GM19372 (cell line): ENCODE measurements at regions not wholly inside any gene's neighbourhood (a gene's known extent, or its start where the extent isn't known, plus 50 kb on each side); places are given as distances from the start of the nearest gene placed in this dataset.

Source experiments
- ATAC-seq: cut with Tn5 transposase; IDR thresholded peaks from one replicate; pipeline ENCODE4 v1.9.1; 2021; ENCODE audit warnings: mild to moderate bottlenecking, low read depth, moderate library complexity; ENCODE audit not compliant: unreplicated experiment

DNA sequence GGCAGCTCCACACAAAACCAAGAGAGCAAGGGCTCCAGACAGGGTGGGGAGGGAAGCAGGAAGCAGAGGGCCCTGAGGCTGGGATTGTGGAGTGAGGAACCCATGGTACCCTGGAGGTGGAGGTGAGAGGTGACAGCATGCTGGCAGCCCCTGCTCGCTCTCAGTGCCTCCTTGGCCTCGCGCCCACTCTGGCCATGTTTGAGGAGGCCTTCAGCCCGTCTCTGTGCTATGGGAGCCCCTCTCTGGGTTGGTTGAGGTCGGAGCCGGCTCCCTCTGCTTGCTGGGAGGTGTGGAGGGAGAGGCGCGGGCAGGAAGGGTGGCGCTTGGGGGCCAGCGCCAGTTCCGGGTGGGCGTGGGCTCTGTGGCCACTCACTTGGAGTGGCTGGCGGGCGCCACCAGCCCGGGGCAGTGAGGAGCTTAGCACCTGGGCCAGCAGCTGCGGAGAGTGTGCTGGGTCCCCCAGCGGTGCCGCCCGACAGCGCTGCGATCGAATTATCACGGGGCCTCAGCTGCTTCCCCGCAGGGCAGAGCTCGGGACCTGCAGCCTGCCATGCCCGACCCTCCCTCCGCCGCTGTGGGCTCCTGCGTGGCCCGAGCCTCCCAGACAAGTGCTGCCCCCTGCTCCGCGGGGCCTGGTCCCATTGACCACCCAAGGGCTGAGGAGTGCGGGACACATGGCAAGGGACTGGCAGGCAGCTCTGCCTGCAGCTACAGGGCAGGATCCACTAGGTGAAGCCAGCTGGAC, 196.0 kb downstream of the DACT1 start:
- ATAC-seq, result no peak

- no peak for ATAC-seq
These were observed 198.7 kb downstream of the DACT1 start for GRCh38 chr14:58836303-58836974.

GRCh38 chr14:58839233-58839632, 201.5 kb downstream of the DACT1 start:
- no peak for ATAC-seq

DNA sequence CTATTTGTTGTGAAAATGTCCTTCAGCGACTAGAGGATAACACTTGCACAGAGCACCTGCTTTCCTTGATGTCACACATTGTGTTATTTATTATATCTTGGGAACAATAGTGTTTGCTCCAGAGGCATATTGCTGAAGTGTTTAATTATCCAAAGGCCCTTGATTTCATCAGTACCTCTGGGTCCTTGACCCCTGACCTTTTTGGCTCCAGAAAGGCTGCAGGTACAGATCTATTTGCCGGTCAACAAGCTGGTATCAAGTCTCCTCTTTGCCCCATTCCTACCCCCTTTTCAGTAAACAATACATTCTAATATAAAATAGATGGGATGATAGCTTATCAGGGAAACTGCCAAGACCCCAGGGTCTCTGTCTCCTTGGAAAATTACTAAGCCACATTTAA, 206.8 kb downstream of the DACT1 start:
- no peak for ATAC-seq

GRCh38 chr14:58846682-58847465, 209.1 kb downstream of the DACT1 start:
- ATAC-seq, result no peak

DNA sequence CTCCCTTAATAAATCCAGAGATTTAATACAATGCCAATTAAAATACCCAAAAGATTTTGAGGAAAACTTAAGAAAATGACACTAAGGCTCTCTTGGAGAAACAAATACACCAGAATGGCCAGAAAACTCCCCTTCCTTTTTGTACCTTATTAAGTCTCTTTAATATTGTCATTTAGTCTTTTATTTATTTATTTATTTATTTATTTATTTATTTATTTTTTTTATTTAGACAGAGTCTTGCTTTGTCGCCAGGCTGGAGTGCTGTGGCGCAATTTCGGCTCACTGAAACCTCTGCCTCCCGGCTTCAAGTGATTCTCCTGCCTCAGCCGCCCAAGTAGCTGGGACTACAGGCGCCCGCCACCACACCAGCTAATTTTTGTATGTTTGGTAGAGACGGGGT, 210.6 kb downstream of the DACT1 start:
- no peak for ATAC-seq

GRCh38 chr14:58849601-58850000, 211.8 kb downstream of the DACT1 start:
- ATAC-seq, result no peak

- no peak for ATAC-seq
These were observed 212.2 kb downstream of the DACT1 start for GRCh38 chr14:58850011-58850410.

GRCh38 chr14:58861586-58861985, 223.8 kb downstream of the DACT1 start:
- no peak for ATAC-seq

DNA sequence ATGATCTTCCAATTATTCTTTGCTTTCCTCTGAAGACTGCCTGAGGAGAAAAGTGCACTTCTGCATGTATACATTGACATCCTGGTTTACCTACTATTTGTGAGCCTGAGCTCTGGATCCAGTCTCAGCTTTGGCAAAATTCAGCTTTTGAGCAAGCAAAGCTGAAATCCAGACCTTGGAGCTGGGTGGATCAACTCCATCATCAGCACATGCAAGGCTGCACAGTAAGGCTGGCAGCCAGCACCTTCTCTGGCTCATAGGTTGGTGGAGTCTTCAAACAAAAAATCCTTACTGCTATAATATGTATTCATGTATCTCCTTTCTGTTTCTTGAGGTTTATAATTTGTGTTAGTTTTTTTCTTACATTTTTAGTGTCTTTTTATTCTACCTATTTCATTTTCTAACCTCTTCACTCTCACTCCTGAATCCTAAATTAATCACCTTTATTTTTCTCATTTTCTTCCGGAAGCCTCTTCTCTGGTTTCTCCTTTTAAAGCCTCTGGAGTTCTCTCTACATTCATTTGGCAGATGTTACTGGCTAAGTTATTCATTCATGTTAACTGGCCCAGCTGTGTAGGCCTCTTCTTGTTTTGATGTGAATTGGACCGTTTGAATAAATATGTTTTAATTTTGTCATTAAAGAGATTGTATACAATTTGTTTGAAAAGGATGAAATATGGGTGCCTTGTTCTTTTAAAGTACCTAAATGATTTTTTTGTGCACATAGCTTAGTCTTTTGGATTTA, 224.8 kb downstream of the DACT1 start:
- ATAC-seq, result no peak

- no peak for ATAC-seq
These were observed 226.0 kb downstream of the DACT1 start for GRCh38 chr14:58863661-58864345.

- ATAC-seq, result no peak
These were observed 227.2 kb downstream of the DACT1 start for GRCh38 chr14:58864751-58865513.

- ATAC-seq, result no peak
These were observed 227.9 kb downstream of the DACT1 start for GRCh38 chr14:58865514-58866281.

- ATAC-seq, result no peak
These were observed 228.6 kb downstream of the DACT1 start for GRCh38 chr14:58866391-58866790.

DNA sequence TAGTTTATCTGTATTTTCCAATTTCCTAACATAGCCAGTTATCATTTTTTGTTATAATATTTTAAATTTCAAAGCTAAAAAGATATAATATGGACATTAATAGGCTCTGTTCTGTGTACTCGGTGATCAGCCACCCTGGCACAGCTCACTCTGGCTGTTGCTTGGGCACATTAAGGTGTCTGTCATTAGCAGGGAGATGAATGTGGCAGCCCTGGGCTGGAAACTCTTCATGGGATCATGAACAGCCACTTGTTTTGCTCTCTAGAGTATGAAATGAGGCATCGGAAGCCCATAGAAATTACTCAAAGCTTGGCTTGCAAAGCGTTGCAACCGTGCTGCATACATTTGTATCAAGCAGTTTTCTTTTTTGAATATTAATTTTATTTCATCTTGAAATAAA, 233.2 kb downstream of the DACT1 start:
- no peak for ATAC-seq

DNA sequence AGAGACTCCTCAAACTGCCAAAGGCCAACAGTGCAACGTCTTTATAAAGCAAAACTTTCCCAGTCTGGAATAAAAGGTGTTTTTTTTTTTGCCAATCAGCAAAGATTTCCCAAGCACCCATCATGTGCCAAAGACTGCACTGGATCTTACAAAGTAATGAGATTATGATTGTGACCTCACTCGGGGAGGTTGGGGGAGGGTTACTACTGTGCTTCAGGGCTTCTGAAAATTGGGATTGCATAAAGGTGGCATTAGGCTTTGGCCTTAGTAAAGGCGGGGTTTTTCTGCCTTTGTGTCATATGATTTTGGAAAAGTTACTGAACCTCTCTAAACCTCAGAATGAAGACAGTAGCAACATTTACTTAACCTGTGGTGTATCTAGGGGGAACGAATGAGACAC, 233.8 kb downstream of the DACT1 start:
- no peak for ATAC-seq

GRCh38 chr14:58872061-58872460, 234.3 kb downstream of the DACT1 start:
- no peak for ATAC-seq

DNA sequence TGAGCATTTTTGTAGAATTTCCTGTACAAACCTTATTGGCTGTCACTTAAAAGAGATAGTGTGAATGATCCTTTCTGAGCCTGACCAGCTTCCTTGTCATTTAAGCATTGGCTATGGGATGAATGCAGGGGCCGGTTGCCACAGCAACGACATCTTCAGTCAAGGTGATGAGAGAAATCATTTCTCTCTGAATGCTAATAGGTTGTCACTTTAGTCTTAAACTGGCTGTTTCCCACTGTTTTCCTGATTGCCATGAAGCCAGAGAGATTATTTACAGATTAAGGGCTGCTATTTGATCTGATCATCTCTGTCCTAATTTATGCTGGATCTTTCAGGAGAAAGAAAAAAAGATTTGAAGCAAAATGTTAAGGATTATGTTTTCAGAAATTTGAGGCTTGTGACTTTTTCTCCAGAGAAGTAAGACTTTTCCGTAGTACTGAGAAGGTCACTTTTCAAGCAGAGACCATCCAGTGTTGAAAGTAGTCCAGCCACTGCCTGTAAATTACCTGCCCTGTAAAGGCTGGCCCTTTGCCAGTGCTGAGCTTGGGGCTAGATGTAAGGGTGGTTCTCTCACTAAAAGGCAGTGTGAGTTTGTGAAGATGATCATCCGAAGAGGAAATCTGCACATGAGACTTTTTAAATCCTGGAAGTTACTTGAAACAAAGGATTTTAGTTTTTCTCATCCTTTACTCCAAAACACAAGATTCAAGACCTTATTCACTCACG, 235.6 kb downstream of the DACT1 start:
- ATAC-seq, result no peak
